Activated naive CD8-positive, alpha-beta T cell (primary cell): ENCODE measurements at regions not wholly inside any gene's neighbourhood (a gene's known extent, or its start where the extent isn't known, plus 50 kb on each side); places are given as distances from the start of the nearest gene placed in this dataset.

Experiments
- H3K27ac Mint-ChIP-seq: one replicate; pipeline ENCODE4 v1.8.0; 2021; ENCODE audit warnings: mixed read lengths
- H3K27me3 Mint-ChIP-seq: one replicate; pipeline ENCODE4 v1.8.0; 2021; ENCODE audit warnings: mixed read lengths
- H3K36me3 Mint-ChIP-seq: one replicate; pipeline ENCODE4 v1.8.0; 2021; ENCODE audit warnings: mixed read lengths
- H3K4me1 Mint-ChIP-seq: one replicate; pipeline ENCODE4 v1.8.0; 2021; ENCODE audit warnings: low read depth, mixed read lengths
- H3K4me3 Mint-ChIP-seq: one replicate; pipeline ENCODE4 v1.8.0; 2021; ENCODE audit warnings: mild to moderate bottlenecking, mixed read lengths
- H3K9me3 Mint-ChIP-seq: one replicate; pipeline ENCODE4 v1.8.0; 2021; ENCODE audit warnings: low read depth, mixed read lengths

DNA sequence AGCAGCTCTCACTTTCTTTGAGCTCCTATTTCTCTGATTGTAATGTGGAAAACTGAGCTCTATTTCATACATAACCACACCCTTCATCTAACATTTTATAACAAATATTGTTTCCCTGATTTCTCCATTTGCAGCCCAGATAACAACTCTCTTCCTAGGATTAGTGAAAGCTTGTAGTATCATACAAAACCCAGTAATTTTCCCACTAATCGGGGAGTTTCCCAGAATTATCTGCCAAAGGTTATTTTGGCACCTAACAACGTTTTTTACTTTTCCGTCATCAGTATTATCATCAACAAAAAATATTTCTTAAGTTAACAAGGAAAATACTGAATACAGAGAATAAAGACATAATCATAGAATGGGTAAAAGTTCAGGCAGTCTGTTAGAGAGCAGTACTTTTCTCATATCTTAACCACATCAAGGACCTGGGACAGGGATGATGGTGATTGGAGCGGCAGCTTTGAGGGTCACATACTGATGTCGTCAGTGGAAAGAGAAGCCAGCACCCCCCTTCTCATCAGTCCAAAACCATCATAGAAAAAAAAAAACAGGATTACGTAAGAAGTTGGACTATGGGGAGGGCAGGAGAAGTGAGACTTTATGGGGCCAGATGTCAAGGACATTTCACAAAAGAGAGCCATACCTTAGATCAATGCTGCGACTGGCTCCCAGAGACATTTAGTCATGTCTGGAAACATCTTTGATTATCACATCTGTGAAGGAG lies 166.1 kb upstream of the TNFAIP3 start:
- H3K4me1 Mint-ChIP-seq = peaks cover 41% of the 10 kb centered on the region
- no peaks in the 10 kb centered on the region for H3K36me3 Mint-ChIP-seq
- H3K4me3 Mint-ChIP-seq = no peak overlapping the region

DNA sequence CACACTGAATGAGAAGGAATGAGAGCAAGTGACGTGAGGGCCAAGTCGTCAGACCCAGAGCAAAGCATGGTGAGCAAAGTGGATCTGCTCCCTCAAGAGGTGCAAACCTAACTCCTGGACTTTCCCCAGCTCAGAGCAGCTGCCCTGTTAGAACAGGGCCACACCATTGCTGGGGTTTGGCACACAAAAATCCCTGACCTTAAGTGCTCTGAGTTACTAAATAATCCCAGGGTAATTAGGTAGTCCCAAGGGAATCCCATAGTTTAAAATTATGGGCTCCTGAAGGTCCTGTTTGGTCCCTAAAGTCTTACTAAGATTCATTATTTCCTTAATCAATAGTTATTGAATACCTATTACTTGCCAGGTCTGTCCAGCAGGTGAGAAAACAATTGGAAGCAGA lies 165.1 kb upstream of the TNFAIP3 start:
- H3K9me3 Mint-ChIP-seq = no peaks in the 10 kb centered on the region
- peaks cover 51% of the 10 kb centered on the region for H3K4me1 Mint-ChIP-seq
- H3K27me3 Mint-ChIP-seq = no peaks in the 10 kb centered on the region
- no peak overlapping the region for H3K4me3 Mint-ChIP-seq
- H3K27ac Mint-ChIP-seq = no peak overlapping the region
- H3K36me3 Mint-ChIP-seq = no peaks in the 10 kb centered on the region

More for the DNA sequence above, 166.1 kb upstream of the TNFAIP3 start:
- H3K27ac Mint-ChIP-seq = peak overlapping the region; percentile 46
- no peaks in the 10 kb centered on the region for H3K9me3 Mint-ChIP-seq
- no peaks in the 10 kb centered on the region for H3K27me3 Mint-ChIP-seq

DNA sequence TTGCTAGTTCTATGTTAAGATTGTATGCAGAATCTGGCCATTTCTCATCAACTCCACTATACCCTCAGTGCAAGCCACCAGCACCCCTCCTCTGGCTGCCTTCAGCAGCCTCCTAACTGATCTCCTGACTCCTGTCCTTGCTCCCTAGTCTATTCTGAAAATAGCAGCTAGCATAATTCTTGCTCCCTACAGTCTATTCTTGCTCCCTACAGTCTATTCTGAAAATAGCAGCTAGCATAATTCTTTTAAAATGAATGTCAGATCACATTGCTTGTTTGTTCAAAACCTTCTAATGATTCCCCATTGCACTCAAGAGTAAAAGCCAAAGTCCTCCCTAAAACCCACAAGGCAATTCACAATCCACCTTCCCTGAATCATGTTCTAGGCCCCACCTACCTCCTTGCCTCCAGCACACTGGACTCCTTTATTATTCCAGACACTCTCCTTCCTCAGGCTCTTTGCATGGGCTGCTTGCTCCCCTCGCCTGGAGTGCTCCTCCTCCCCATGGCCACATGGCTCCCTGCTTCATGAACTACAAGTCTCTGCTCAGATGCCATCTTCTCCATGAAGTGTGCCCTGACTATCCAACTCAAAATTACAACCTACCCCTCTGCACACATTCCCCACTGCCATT lies 164.2 kb upstream of the TNFAIP3 start:
- peaks cover 54% of the 10 kb centered on the region for H3K4me1 Mint-ChIP-seq
- H3K27me3 Mint-ChIP-seq = no peaks in the 10 kb centered on the region
- H3K9me3 Mint-ChIP-seq = no peaks in the 10 kb centered on the region
- H3K36me3 Mint-ChIP-seq = no peaks in the 10 kb centered on the region
- no peak overlapping the region for H3K27ac Mint-ChIP-seq
- H3K4me3 Mint-ChIP-seq = no peak overlapping the region

GRCh38 chr6:137704802-137705159 lies 162.3 kb upstream of the TNFAIP3 start:
- Mint-ChIP-seq H3K27ac (no peak overlapping the region), H3K36me3 (peaks cover 2% of the 10 kb centered on the region), H3K4me1 (peaks cover 53% of the 10 kb centered on the region), H3K27me3 (no peaks in the 10 kb centered on the region), H3K4me3 (no peak overlapping the region), H3K9me3 (no peaks in the 10 kb centered on the region)

- Mint-ChIP-seq H3K4me3 (no peak overlapping the region), H3K9me3 (no peaks in the 10 kb centered on the region), H3K4me1 (peaks cover 57% of the 10 kb centered on the region), H3K27me3 (no peaks in the 10 kb centered on the region), H3K27ac (peak overlapping the region; percentile 30), H3K36me3 (peaks cover 2% of the 10 kb centered on the region)
These were observed 161.6 kb upstream of the TNFAIP3 start for GRCh38 chr6:137705160-137706082.

DNA sequence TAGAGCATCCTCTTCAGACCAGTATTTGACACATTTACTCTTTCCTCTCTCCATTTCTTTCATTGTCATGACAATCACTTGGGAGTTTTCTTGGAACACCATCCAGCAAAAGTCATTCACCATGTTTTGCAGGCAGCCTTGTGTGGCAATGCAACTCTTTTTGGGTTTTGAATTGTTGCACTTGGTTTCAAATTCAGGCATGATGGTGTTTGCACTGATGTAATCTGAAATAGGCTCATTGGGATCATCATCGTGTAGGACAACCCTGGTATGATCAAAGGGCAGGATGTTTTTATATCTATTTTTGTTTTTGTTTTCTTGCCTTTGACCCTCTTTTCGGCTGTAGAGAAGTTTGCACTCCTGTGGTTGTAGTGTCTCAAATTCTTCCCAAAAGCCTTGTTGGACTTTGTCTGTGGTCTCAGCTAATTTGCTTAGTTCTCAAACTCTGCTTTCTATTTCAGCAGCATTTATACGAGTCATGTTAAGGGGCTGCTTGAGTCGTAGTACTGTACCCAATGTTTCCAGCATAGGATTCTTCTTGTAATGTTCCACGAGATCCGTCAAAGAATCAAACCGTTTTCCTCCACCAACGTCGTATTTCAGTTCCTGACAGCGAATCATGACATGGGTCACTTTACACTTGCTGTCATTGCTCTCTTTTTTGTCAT lies 160.8 kb upstream of the TNFAIP3 start:
- H3K4me1 Mint-ChIP-seq = peaks cover 56% of the 10 kb centered on the region
- peaks cover 2% of the 10 kb centered on the region for H3K36me3 Mint-ChIP-seq
- peak overlapping the region; percentile 30 for H3K27ac Mint-ChIP-seq
- no peak overlapping the region for H3K4me3 Mint-ChIP-seq
- H3K9me3 Mint-ChIP-seq = no peaks in the 10 kb centered on the region
- H3K27me3 Mint-ChIP-seq = no peaks in the 10 kb centered on the region

DNA sequence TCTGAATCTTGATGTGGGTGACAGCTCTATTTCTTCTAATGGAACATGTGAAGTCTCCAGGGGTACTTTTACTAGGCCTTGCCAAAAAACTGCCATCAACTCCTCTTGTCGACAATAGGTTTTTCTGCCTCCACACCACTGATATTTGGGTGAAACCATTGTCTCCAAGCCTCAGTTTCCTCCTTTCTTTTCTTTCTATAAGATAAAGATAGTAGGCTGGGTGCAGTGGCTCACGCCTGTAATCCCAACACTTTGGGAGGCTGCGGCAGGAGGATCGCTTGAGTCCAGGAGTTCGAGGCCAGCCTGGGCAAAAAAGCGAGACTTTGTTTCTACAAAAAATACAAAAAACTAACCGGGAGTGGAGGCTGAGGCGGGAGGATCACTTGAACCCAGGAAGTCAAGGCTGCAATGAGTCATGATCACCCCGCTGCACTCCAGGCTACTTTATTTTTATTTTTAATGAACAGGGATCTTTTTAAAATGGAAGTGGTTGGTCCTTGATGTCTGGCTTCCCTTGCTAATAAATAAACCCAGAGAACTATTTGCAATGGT lies 159.9 kb upstream of the TNFAIP3 start:
- Mint-ChIP-seq H3K4me1 (peaks cover 58% of the 10 kb centered on the region), H3K36me3 (peaks cover 2% of the 10 kb centered on the region), H3K27ac (peak overlapping the region; percentile 84), H3K27me3 (no peaks in the 10 kb centered on the region), H3K4me3 (peak overlapping the region; percentile 67), H3K9me3 (peaks cover 4% of the 10 kb centered on the region)

DNA sequence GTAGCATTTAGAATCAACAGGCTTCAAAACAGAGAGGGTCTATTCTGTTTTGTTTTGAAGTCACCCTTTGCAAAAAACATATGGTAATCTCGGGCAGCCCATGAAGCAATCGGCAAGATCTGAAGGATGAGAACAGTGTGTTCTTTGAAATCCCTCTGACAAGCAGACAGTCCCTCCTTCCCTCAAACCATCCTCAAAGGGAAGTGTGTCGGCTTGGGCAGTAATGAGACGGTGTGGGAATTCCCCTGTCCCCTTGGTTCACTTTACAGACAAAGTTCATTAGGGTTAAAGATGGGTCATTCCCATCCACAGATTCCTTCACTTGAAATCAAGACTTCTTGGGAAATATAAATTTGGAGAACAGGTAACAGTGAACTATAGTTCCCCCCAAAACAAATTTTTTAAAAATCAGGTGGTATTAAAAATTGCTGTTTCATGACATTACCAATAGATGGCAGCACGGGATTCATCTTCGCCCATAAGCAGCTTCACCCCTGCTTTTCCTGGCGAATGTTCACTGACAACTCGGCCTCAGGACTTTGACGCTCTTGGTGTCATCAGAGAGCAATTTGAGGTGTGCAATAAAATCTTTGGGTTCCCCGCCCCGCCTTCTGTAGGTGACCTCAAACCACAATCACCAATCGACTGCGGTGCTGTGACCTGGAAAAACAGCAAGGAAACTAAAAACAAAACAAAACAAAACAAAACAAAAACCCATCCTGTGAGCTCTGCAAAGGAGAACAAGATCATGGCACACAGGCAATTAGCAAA lies 159.3 kb upstream of the TNFAIP3 start:
- Mint-ChIP-seq H3K36me3 (peaks cover 2% of the 10 kb centered on the region), H3K27ac (peak overlapping the region; percentile 84), H3K27me3 (no peaks in the 10 kb centered on the region), H3K4me3 (peak overlapping the region; percentile 67), H3K4me1 (peaks cover 60% of the 10 kb centered on the region), H3K9me3 (peaks cover 4% of the 10 kb centered on the region)

- Mint-ChIP-seq H3K27me3 (no peaks in the 10 kb centered on the region), H3K9me3 (peaks cover 4% of the 10 kb centered on the region), H3K4me3 (peak overlapping the region; percentile 67), H3K4me1 (peaks cover 60% of the 10 kb centered on the region), H3K36me3 (peaks cover 2% of the 10 kb centered on the region), H3K27ac (peak overlapping the region; percentile 84)
These were observed 158.6 kb upstream of the TNFAIP3 start for GRCh38 chr6:137708481-137708880.

GRCh38 chr6:137709424-137710236 lies 157.4 kb upstream of the TNFAIP3 start:
- no peak overlapping the region for H3K4me3 Mint-ChIP-seq
- H3K27ac Mint-ChIP-seq = peak overlapping the region; percentile 59

GRCh38 chr6:137711972-137712371 lies 155.1 kb upstream of the TNFAIP3 start:
- Mint-ChIP-seq H3K36me3 (peaks cover 2% of the 10 kb centered on the region), H3K27me3 (no peaks in the 10 kb centered on the region), H3K27ac (no peak overlapping the region), H3K9me3 (peaks cover 4% of the 10 kb centered on the region), H3K4me3 (no peak overlapping the region), H3K4me1 (peaks cover 72% of the 10 kb centered on the region)

More at GRCh38 chr6:137709424-137710236, 157.4 kb upstream of the TNFAIP3 start:
- Mint-ChIP-seq H3K9me3 (peaks cover 4% of the 10 kb centered on the region), H3K4me1 (peaks cover 68% of the 10 kb centered on the region), H3K36me3 (peaks cover 2% of the 10 kb centered on the region), H3K27me3 (no peaks in the 10 kb centered on the region)

- Mint-ChIP-seq H3K9me3 (peaks cover 4% of the 10 kb centered on the region), H3K4me1 (peaks cover 73% of the 10 kb centered on the region), H3K27ac (no peak overlapping the region), H3K36me3 (peaks cover 2% of the 10 kb centered on the region), H3K27me3 (no peaks in the 10 kb centered on the region), H3K4me3 (no peak overlapping the region)
These were observed 154.5 kb upstream of the TNFAIP3 start for GRCh38 chr6:137712587-137712986.

DNA sequence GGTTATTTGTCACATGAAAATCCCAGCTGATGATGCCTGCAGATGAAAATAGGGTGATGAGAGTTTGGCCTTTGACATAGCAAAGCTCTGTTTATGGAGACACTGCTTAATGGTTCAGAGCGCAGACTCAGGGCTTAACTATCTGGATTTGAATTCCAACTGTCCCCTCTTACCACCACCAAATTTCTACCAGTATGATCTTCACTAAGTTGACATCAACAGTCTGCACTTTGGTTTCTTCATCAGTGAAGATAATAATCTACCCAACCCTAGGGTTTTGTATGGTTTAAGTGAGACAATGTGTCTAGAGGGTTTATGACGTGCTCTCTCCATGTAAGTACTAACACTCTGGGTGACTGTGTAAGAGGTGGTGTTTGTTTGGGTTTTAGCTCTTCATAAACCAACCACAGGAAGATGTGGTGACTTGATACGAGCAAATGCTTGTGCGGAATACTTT lies 151.4 kb upstream of the TNFAIP3 start:
- Mint-ChIP-seq H3K4me3 (peak overlapping the region; percentile 8), H3K27ac (peak overlapping the region; percentile 17), H3K9me3 (peaks cover 4% of the 10 kb centered on the region), H3K36me3 (no peaks in the 10 kb centered on the region), H3K27me3 (no peaks in the 10 kb centered on the region), H3K4me1 (peaks cover 53% of the 10 kb centered on the region)
